HG03469 (cell line): ENCODE measurements at regions not wholly inside any gene's neighbourhood (a gene's known extent, or its start where the extent isn't known, plus 50 kb on each side); places are given as distances from the start of the nearest gene placed in this dataset.
"Not testable (repeated sequence)": the region's sequence is repeated elsewhere in the genome, so short reads cannot be mapped to it uniquely, and the experiment has no call there.

ENCODE experiments used
- ATAC-seq: cut with Tn5 transposase; IDR thresholded peaks from one replicate; pipeline ENCODE4 v1.9.1; 2021; ENCODE audit warnings: mild to moderate bottlenecking, moderate library complexity, moderate number of reproducible peaks; ENCODE audit not compliant: unreplicated experiment

DNA sequence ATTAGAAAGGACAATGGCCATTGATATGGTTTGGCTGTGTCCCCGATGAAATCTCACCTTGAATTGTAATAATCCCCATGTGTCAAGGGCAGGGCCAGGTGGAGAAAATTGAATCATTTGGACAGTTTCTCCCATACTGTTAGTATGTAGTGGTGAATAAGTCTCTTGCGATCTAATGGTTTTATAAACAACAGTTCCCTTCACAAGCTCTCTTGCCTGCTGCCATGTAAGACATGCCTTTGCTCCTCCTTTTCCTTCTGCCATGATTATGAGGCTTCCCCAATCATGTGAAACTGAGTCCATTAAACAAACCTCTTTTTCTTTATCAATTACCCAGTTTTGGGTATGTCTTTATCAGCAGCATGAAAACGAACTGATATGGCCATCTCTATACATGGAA is 302.7 kb downstream of the SFMBT2 start:
- no peak for ATAC-seq

GRCh38 chr10:7107285-7107684 is 303.5 kb downstream of the SFMBT2 start:
- ATAC-seq: no peak

GRCh38 chr10:7104379-7104778 is 306.5 kb downstream of the SFMBT2 start:
- ATAC-seq: not testable (repeated sequence)

- ATAC-seq: no peak
These were observed 308.1 kb downstream of the SFMBT2 start for GRCh38 chr10:7102557-7103349.

- no peak for ATAC-seq
These were observed 308.8 kb downstream of the SFMBT2 start for GRCh38 chr10:7102084-7102483.

DNA sequence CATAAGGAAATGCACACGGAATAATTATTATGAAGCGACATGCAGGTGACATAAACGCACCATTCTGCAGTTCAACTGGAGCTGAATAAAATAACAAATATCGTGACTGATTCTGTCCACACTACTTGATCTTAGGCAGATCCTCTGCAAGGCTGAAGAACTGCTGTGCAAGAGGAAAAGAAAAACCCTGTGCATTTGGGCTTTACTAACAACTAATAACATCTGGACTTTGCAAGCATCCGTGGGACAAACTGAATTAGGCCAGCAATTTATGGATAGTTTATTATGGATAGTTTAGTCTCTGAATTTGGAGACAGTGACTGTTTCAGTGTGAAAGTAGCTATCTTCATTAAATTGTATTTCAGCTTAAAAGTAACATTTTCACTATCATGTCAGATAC is 309.4 kb downstream of the SFMBT2 start:
- no peak for ATAC-seq

GRCh38 chr10:7100032-7100702 is 310.7 kb downstream of the SFMBT2 start:
- no peak for ATAC-seq

DNA sequence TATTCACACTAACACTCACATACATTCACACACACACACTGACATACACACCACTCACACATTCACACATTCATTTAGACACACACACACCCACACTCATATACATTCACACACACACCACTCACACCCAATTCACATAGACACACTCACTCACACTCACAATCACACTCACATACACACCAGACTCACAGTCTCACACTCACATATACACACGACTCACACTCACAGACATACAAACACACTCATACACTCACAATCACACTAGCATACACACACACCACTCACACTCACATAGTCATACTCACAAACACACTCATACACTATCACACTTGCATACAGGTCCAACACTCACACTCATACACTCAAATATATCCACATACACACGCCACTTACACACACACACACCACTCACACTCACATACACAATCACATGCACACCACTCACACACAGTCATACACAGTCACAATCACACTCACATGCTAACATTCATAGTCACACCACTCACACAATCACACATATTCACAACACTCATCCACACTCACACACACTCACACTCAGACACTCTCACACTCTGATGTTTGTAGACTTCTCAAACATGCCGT is 312.6 kb downstream of the SFMBT2 start:
- ATAC-seq: no peak

GRCh38 chr10:7094781-7095180 is 316.1 kb downstream of the SFMBT2 start:
- no peak for ATAC-seq

DNA sequence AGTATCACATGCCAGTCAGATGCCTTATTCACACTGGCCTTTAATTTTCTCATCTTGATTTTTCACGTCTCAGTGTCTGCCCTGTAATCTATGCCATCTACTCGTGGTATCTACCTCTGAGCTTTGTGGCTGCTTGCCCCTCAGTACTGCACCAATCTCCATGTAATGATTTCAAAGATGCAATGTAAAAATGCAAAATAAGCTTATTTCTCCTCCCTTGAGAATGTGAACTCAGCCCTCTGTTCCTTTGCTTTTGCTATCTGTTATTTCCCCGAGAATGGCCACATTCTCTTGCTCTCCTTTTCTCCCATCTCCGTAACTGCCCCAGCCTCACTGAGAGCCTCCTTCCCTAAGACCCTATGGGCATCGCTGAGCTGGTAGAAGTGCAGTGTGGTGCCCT is 317.5 kb downstream of the SFMBT2 start:
- ATAC-seq: no peak

DNA sequence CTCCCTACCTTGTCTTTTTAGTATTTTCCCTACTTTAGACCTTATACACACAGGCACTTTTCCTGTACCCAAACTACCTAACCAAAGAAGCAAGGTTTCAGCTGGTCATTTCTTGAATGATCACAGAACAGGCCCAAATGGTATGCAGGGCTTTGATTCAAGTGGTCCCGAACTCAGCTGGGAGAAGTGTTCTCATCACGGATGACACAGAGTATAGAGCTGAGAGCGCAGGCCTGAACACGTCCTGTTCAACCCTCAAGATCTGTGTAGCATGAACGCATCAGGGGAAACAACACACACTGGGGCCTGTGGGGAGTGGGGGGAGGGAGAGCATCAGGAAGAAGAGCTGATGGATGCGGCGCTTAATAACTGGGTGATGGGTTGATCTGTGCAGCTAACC is 318.2 kb downstream of the SFMBT2 start:
- ATAC-seq: no peak

DNA sequence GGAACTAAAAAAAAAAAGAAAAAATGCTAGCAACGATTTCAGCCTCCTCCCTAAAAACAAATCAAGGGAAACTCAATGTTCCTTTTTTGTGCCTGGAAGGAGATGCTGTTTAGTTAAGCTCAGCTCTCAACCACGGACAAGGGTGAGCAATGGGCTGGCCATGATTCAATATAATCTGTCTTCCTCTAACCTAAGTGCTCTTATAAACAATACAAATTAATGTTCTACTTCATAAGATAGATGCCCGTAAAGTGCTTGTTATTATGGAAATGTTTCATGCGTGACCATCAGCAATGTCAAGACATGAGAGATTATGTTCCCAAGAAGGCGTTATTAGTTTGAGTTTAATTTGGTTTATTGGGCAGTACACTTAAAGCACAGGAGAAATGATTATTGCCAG is 320.3 kb downstream of the SFMBT2 start:
- ATAC-seq: no peak

DNA sequence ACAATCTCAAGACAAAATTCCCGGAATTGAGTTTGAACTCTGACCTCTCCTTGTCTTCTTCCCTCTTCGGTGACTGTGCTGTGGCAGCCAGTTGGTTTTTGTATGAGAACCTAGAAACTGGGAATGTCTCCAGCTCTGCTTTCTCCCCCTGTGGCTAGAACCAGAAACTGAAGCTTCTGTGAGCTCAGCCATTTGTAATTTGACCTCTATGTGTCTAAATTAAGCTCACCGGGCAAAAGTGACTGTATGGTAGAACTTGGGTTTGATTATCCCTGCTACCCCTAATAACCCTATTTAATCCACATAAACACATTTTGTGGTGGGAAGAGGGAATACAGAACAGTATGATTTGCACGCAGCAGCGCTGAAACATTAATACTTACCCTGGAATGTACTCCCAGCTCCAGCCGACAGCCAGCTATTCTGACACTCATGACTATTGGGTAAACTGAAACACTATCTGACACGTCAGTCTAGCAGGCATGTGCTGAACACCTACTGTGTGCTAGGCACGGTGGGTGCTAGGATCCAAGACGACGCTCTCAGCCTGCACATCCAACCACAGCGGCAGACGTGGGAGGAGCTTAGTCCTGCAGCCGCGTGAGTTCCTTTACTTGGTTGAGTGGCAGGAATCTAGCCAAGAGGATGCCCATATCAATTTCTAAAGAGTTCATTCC is 324.8 kb downstream of the SFMBT2 start:
- no peak for ATAC-seq

DNA sequence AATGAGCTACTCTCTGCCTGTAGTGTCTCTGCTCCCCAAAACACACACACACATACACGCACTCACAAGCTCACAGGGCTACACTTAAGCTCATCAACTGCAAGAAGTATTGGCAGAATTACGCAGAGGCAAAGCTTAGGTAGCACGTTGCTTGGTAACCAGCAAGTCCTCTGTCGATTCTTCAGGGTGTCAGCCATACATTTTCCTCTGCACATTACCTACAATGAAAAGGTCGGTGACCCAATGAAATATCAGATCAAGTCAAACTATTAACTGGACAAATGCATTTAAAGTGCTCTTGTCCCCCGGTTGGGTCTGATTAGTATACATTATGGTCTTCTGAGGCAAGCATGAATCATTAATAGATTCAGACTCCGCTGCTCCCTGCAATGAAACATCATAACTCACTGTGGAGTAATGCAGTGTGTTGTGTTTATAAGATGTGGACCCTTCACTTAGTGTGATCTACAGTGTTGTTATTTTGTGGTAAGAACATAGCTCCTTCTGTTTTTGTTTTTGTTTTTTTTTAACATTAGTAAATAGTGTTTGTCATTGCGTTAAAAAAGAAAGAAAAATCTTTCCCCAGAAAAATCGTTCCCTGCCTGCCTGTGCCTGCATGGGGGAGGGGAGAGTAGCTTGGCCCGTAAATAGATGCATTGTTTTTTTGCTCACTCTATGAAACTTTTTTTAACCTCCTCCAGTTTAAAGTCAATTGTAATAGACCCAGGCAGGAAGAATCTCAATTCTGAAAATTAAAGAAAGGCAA is 325.5 kb downstream of the SFMBT2 start:
- no peak for ATAC-seq

GRCh38 chr10:7084280-7085005 is 326.4 kb downstream of the SFMBT2 start:
- no peak for ATAC-seq

- no peak for ATAC-seq
These were observed 327.9 kb downstream of the SFMBT2 start for GRCh38 chr10:7082967-7083366.

DNA sequence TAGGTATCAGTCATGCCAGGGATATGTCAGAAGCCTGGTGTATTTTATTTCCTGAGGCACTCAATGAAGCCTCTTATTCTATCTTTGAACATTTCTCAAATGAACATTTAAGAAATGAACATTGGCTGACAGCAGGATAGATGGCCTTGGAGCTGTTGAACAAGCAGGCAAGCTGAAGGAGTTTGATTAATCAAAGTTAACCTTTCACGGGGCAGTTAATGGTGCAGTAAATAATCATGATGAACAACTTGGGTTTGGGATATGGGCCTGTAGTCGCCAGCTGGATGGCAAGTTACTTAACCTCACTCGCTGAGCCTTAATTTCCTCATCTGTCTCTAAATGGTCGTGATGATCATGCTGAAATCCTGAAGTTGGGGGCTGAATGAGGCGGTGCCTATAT is 333.0 kb downstream of the SFMBT2 start:
- ATAC-seq: no peak

- no peak for ATAC-seq
These were observed 335.0 kb downstream of the SFMBT2 start for GRCh38 chr10:7075851-7076250.

DNA sequence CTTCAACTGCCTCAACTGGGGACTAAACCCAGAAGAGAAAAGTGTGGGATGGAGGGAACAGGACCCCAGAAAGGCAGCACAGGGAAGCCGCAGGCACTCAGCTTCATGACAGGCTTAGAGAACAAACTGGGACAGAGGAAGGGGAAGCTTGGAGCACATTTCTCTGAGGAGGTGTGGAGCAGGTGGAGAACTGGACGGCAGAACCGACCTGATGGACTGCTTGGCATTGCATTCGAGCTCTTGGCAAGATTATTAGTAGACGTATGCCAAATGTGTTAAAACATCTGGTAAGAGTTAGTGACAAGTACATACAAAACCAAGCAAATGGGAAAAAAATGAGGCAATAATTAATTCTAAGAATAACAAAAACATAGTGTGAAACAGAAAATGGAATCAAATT is 335.7 kb downstream of the SFMBT2 start:
- ATAC-seq: no peak

DNA sequence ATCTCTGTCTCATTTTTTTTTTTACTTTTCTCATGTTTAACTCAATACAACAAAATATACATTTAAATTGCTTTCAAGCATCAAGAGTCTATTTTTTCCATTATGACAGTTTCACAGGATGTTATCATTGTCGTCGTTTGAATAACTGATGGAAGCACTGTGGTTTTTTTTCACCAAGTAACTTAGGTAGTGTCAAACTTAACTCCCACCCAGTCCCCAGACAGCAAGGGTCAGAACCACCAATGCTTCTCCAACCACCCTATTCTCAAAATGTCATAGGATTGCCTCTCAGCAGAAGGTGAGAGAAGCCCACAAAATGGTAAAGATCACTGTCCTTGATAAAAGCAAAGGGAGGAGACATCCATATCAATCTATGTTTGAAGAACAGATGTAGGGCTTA is 339.4 kb downstream of the SFMBT2 start:
- ATAC-seq: no peak
